Psoas muscle (tissue), 7 donors: ENCODE measurements at regions not wholly inside any gene's neighbourhood (a gene's known extent, or its start where the extent isn't known, plus 50 kb on each side); places are given as distances from the start of the nearest gene placed in this dataset.
"Not testable (repeated sequence)": the region's sequence is repeated elsewhere in the genome, so short reads cannot be mapped to it uniquely, and the experiment has no call there.

Experiments used
- ATAC-seq, 4 donors: fragments of 200-7000 bp; cut with Tn5 transposase; one replicate each; pipeline ENCODE4 v1.9.1; 2020; ENCODE audit warnings: moderate library complexity in 3 of 4, mild to moderate bottlenecking in 2 of 4
- DNase-seq, 2 donors: peaks; one replicate each; pipeline ENCODE4 v3.0.0-alpha.2; 2020
- H3K27ac ChIP-seq: fragments of 200-600 bp; one replicate; pipeline ENCODE4 v1.8.0; 2022
- H3K27me3 ChIP-seq, 3 donors: fragments of 200-600 bp in 1 of 3; one replicate each; pipeline versions ENCODE4 v1.6.1 to v1.8.0; 2013 to 2022; ENCODE audit warnings: low read length in 2 of 3, mild to moderate bottlenecking in 2 of 3, moderate library complexity in 1 of 3; ENCODE audit not compliant: insufficient read depth in 3 of 3
- H3K36me3 ChIP-seq, 2 donors: fragments of 200-600 bp in 1 of 2; one replicate each; pipeline versions ENCODE4 v1.6.1 to v1.8.0; 2013 to 2022; ENCODE audit warnings: low read depth in 1 of 2, mild to moderate bottlenecking in 1 of 2, moderate library complexity in 1 of 2; ENCODE audit not compliant: insufficient read depth in 1 of 2
- H3K4me1 ChIP-seq: fragments of 200-600 bp; one replicate; pipeline ENCODE4 v1.8.0; 2022
- H3K4me3 ChIP-seq: fragments of 200-600 bp; one replicate; pipeline ENCODE4 v1.8.0; 2022; ENCODE audit warnings: mild to moderate bottlenecking
- H3K9me3 ChIP-seq: fragments of 200-600 bp; one replicate; pipeline ENCODE4 v1.8.0; 2022
- CTCF ChIP-seq: fragments of 200-600 bp; IDR thresholded peaks from one replicate; pipeline ENCODE4 v1.8.0; 2022; ENCODE audit warnings: antibody characterized with exemption
- WGBS, 3 donors: extraction: QIAGEN DNeasy Blood & Tissue Kit; methylation state at CpG; one replicate each; pipeline versions ENCODE4 v1.1.6 to v1.1.7; 2013; 5-methylcytosine and 5-hydroxymethylcytosine counted together
- intact Hi-C, 2 donors: fragments of 100-400 bp; cut with DNase I; formaldehyde crosslinking; loops; one replicate each; pipeline versions ENCODE4 v1.11.0 to v1.14.2; 2022
- donor health status: healthy with polysubstance abuse.
- donor health status: DM: no; HTN: no; CAD: no; lungs with moderate emphysema.
- donor health status: Bipolar disorder and iron deficiency.
- donor health status: healthy.
- donor health status: DM: yes; HTN: yes; CAD: no.
- donor health status: DM: no; HTN: no; CAD: no.
- donor health status: DM: yes; HTN: yes; CAD: no.

- ATAC-seq: no peak
- no peak for DNase-seq
- intact Hi-C loops: no loop called here
- Histone ChIP-seq H3K27ac (no peak overlapping the region), H3K27me3 (no peaks in the 10 kb centered on the region), H3K9me3 (no peaks in the 10 kb centered on the region), H3K4me1 (no peaks in the 10 kb centered on the region), H3K36me3 (no peaks in the 10 kb centered on the region), H3K4me3 (no peak overlapping the region)
- no peak for TF ChIP-seq CTCF
- WGBS, 3 donors: 91 to 93% (median 92%) methylated on average over 5 of the region's 5 CpGs
Observed at GRCh38 chr18:39586741-39587140, 2021.1 kb upstream of the CELF4 start.

- intact Hi-C loops: no loop called here
- no peaks in the 10 kb centered on the region for H3K9me3 ChIP-seq
- H3K4me3 ChIP-seq: no peak overlapping the region
- TF ChIP-seq CTCF: no peak
- WGBS, 3 donors: 45 to 65% (median 50%) methylated on average over 4 of the region's 4 CpGs
- no peak overlapping the region for H3K27ac ChIP-seq
- no peaks in the 10 kb centered on the region for H3K36me3 ChIP-seq
- DNase-seq (no peak), ATAC-seq (no peak)
- H3K27me3 ChIP-seq: no peaks in the 10 kb centered on the region
- H3K4me1 ChIP-seq: no peaks in the 10 kb centered on the region
Observed at GRCh38 chr18:39574897-39575296, 2009.3 kb upstream of the CELF4 start.

GRCh38 chr18:39571511-39571910 lies 2005.9 kb upstream of the CELF4 start:
- Histone ChIP-seq H3K4me3 (no peak overlapping the region), H3K4me1 (no peaks in the 10 kb centered on the region), H3K36me3 (no peaks in the 10 kb centered on the region), H3K9me3 (no peaks in the 10 kb centered on the region), H3K27me3 (no peaks in the 10 kb centered on the region), H3K27ac (no peak overlapping the region)
- ATAC-seq: no peak
- no peak for DNase-seq
- 85 to 96% (median 86%) methylated on average over 5 of the region's 5 CpGs for WGBS, 3 donors
- intact Hi-C loops: no loop called here
- TF ChIP-seq CTCF: no peak

GRCh38 chr18:39565551-39566230 lies 2000.1 kb upstream of the CELF4 start:
- intact Hi-C loops, H3K27me3 ChIP-seq, DNase-seq, H3K27ac ChIP-seq, H3K36me3 ChIP-seq, H3K4me3 ChIP-seq, ATAC-seq, H3K9me3 ChIP-seq, H3K4me1 ChIP-seq: not testable (repeated sequence)
- 85 to 94% (median 88%) methylated on average over 22 to 28 of the region's 32 CpGs for WGBS, 3 donors

- Histone ChIP-seq H3K27ac (no peak overlapping the region), H3K4me3 (no peak overlapping the region), H3K4me1 (no peaks in the 10 kb centered on the region), H3K36me3 (no peaks in the 10 kb centered on the region), H3K27me3 (no peaks in the 10 kb centered on the region), H3K9me3 (no peaks in the 10 kb centered on the region)
- DNase-seq: no peak
- intact Hi-C loops: no loop called here
- ATAC-seq: no peak
- TF ChIP-seq CTCF: no peak
- 95 to 97% (median 96%) methylated on average over 4 of the region's 4 CpGs for WGBS, 3 donors
Observed at GRCh38 chr18:39564716-39565115, 1999.1 kb upstream of the CELF4 start.
